HG03354 (cell line): ENCODE measurements at regions not wholly inside any gene's neighbourhood (a gene's known extent, or its start where the extent isn't known, plus 50 kb on each side); places are given as distances from the start of the nearest gene placed in this dataset.
"Not testable (repeated sequence)": the region's sequence is repeated elsewhere in the genome, so short reads cannot be mapped to it uniquely, and the experiment has no call there.

Source experiments
- ATAC-seq: cut with Tn5 transposase; IDR thresholded peaks from one replicate; pipeline ENCODE4 v1.9.1; 2021; ENCODE audit warnings: mild to moderate bottlenecking; ENCODE audit not compliant: unreplicated experiment, poor library complexity, severe bottlenecking

DNA sequence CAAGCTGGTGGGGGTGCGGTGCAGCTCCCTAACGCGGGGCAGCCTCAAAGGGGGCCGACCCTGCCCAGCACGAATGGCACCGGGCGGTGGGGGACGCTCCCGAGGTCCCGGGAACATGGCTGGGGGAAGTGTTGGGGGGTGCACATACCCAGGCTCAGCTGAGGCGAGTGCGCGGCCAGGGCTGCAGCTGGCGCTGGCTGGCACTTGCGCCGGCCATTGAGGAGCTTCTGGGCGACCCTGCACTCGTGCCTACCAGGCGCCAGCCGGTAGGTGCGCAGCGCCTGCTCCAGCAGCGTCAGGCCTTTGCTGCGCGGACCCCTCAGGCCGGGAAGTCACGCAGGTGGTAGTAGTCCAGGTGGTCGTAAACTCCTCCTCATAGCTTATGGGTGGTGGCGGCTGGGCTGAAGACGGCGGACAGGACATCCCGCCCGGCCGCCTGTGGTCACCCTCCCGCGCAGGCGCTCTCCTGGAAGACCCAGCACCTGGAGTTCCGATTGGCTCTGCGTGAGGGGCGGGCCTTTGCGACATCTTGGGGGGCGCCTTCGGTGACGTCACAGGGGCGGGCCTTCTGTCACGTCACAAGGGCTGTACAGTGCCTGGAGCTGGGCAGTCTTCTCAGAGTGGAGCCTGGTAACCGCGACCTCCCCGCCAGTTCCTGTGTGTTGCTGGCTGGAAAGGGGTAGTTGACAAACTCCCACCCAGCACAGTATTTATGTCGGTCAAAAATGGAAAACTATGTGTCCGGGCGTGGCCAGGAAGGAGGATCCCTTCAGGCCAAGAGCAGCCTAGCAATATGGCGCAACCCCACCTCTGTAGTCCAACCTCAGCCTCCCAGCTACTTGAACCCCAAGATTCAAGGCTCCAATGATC, 74.5 kb upstream of the ERV3-1 start:
- ATAC-seq, result peak; percentile 100

DNA sequence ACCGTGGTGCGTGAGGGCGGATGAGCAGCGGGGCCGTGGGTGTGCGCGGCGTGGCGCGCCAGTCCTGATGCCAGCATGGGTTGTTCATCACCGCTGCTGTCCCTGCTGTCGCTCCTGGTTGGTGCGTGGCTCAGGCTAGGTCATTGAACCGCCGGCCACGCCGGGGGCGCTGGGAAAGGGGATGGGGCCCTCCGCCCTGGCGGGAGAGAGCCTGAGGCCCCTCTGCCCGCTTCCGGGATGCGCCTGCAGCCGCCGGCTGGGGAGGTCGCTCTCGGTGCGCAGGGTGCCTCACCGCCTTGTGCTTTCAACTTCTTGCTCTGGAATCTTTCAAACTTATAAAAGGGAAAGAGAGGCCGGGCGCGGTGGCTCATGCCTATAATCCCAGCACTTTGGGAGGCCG, 68.5 kb upstream of the ERV3-1 start:
- not testable (repeated sequence) for ATAC-seq

- not testable (repeated sequence) for ATAC-seq
These were observed 66.7 kb upstream of the ERV3-1 start for GRCh38 chr7:65073160-65073559.

- ATAC-seq, result not testable (repeated sequence)
These were observed 65.5 kb upstream of the ERV3-1 start for GRCh38 chr7:65071854-65072431.

DNA sequence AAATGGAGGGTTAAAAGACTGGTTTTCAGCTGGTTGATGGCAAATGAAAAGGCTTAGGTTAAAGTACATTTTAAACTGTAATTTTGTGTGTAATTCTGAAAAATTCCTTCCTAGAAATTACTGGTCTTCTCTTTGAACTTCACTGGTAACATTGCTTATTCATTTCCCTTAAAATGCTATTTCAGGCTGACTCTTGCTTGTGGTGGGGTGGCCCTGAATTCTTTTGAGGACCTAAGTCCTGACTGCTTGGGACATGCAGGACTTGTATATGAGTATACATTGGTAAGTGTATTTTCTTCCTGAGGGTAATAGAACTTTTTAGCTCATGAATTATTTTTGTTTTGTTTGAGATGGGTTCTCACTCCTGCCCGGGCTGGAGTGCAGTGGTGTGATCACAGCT, 63.0 kb upstream of the ERV3-1 start:
- ATAC-seq, result not testable (repeated sequence)

GRCh38 chr7:65062566-65062965, 56.1 kb upstream of the ERV3-1 start:
- ATAC-seq, result not testable (repeated sequence)

- not testable (repeated sequence) for ATAC-seq
These were observed 52.8 kb upstream of the ERV3-1 start for GRCh38 chr7:65059247-65059646.
